ENCODE measurements at regions not wholly inside any gene's neighbourhood (a gene's known extent, or its start where the extent isn't known, plus 50 kb on each side); places are given as distances from the start of the nearest gene placed in this dataset.
"Not testable (repeated sequence)": the region's sequence is repeated elsewhere in the genome, so short reads cannot be mapped to it uniquely, and the experiment has no call there.

DNA sequence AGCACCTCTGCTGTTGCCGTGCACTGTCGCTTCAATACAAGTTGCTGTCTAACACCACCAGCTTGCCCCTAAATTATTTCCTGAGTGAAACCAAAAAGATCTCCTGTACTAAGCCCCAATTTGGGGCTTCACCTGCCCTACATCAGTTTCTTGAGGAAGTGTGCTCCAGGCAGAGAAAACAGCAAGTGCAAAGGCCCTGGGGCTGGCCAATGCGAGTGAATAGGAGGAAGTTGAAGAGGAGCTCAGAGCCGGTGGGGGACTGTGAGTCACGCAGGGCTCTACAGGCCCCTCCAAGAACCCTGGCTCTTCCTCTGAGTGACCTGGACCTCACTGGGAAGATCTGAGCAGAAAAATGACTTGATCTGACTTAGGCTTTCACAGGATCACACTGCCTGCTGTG is 117.2 kb downstream of the IPO8 start:
- FAIRE-seq (no peak), DNase-seq (ENCODE audit: low spot score) (no peak)

GRCh38 chr12:30573145-30573544 is 122.5 kb downstream of the IPO8 start:
- DNase-seq (ENCODE audit: low spot score) (no peak), FAIRE-seq (no peak)

DNA sequence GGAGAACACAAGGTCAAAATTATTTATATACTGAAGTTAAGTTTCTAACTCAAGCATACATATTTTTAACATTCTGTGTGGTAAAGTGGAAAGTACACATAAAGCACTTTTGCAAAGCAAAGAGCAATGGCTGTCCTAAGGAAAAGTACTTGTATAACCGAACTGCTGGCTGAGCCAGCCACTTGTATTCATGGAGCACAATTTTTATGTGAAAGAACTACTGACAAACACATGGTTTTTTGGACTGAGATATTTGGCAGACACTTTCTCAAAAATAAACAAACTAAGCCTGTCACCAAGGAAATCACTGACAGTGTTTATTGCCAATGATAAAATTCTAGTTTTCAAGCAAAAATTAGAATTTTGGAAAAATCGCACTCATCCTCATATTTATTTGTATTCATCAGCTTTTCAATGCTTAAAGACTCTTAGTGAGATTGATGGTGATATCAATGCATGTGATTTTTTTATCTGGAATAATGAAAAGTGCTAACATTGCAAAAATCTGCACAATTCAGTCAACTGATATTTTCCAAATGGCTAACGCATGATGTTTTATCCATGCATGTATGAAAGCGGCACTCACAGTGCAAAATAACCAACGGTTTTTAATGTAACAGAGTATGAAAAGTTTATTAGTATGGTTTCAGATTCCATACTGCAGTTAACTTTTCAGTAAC is 125.3 kb downstream of the IPO8 start:
- FAIRE-seq: no peak
- no peak for DNase-seq (ENCODE audit: low spot score)

- FAIRE-seq (no peak), DNase-seq (ENCODE audit: low spot score) (no peak)
Observed at GRCh38 chr12:30569426-30569825, 126.2 kb downstream of the IPO8 start.

DNA sequence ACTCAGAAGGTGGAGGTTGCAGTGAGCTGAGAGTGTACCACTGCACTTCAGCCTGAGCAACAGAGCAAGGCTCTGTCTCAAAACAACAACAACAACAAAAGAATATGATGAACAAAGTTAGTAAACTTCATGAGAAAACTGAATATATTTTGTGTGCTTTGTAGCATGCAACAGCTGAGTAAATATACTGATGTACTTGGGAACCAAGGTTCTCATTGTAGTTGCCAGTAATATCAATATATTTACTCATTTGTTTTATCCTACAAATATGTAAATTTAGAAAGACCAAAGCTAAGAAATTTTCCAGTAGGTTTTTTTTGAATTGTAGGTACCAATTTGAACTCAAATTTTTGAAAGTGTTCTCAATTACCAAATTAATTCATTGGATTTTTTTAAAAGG is 127.2 kb downstream of the IPO8 start:
- no peak for DNase-seq (ENCODE audit: low spot score)
- FAIRE-seq: no peak

DNA sequence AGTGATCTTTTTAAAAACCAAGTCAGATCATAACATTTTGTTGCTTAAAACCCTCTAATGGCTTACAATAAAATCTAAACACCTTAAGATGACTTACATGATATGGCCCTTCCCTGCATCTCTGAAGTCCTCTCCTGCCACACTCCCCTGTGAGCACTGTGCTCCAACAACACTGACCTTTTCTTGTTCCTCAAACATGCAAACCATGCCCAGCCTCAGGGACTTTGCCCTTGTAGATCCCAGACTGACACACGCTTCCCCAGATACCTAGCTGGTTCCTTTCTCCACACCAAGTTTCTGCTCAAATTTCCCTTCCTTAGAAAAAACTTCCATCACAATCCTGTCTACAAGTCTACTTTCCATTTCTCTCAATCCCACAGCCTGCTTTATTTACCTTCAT is 128.6 kb downstream of the IPO8 start:
- FAIRE-seq (no peak), DNase-seq (ENCODE audit: low spot score) (no peak)

DNA sequence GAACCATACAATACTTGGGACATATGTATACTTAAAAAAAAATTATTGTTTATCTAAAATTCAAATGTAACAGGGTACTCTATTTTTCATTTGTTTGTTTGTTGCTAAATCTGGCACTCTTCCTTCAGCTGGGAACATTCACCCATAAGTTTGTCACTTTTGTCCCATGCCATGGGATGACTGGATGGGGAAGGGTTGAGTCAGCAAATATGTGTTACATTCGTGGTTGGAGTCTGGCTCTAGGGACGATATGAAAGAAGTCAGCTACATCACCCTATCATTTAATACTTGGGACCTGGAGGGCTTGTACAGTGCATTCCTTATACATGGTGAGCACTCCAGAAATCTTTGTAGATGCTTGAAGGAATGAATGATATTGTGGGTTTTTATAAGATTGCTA is 131.3 kb downstream of the IPO8 start:
- FAIRE-seq: no peak
- no peak for DNase-seq (ENCODE audit: low spot score)

GRCh38 chr12:30548203-30548602 is 147.5 kb downstream of the IPO8 start:
- FAIRE-seq: no peak
- DNase-seq (ENCODE audit: low spot score): no peak

DNA sequence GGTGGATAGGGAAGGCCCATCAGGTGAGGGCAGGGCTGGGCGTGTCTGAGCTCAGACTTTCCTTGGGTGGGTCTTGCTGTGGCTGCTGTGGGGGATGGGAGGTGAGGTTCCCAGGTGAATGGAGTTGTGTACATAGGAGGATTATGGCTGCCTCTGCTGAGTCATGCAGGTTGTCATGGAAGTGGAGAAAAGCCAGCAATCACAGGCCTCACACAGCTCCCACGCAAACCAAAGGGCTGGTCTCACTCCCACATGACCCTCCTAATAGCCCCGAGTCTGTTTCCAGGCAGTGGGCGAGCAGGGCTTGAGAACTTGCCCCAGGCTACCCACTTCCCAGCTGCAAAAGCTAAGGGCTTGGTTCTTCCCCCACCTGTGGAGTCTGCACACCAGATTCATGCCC is 149.5 kb downstream of the IPO8 start:
- DNase-seq (ENCODE audit: low spot score) (no peak), FAIRE-seq (no peak)

- not testable (repeated sequence) for FAIRE-seq; DNase-seq (ENCODE audit: low spot score)
Observed at GRCh38 chr12:30544704-30545103, 151.0 kb downstream of the IPO8 start.

- no peak for FAIRE-seq
Observed at GRCh38 chr12:30537228-30537627, 158.4 kb downstream of the IPO8 start.

DNA sequence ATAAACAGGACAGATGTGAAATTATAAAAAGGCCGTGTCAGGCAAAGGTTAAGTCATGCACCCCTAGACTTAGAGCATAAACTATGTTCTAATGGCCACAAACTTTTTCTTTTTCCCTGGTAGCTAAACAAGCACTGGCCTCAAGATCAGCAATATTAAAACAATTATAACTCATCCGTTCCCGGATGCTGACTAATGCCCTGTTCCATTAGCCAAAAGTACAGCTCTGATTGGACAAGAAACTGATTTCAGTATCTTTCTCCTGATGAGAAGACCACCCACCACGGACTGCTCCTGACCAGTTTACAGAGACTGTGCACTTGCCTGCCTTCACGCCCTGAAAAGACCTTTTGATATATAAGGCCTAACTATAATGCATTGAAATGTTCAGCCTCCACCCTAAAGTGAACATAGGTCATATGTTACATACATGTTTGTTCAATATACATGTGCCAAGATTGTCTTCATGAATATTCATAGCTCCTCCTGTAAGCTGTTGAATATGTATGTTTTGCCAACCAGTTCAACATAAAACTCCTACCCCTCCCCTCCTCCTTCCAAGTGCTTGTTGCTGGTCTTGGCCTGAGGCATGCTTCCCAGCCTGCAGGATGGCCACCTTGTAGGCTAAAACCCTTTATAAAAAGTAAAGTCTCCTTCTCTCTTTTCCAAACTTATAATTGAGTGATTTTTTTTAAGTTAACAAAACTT is 162.0 kb downstream of the IPO8 start:
- FAIRE-seq (no peak), DNase-seq (ENCODE audit: low spot score) (no peak)

More at GRCh38 chr12:30537228-30537627, 158.4 kb downstream of the IPO8 start:
- no peak for DNase-seq (ENCODE audit: low spot score)

- FAIRE-seq (no peak), DNase-seq (ENCODE audit: low spot score) (no peak)
Observed at GRCh38 chr12:30531731-30532678, 163.7 kb downstream of the IPO8 start.

DNA sequence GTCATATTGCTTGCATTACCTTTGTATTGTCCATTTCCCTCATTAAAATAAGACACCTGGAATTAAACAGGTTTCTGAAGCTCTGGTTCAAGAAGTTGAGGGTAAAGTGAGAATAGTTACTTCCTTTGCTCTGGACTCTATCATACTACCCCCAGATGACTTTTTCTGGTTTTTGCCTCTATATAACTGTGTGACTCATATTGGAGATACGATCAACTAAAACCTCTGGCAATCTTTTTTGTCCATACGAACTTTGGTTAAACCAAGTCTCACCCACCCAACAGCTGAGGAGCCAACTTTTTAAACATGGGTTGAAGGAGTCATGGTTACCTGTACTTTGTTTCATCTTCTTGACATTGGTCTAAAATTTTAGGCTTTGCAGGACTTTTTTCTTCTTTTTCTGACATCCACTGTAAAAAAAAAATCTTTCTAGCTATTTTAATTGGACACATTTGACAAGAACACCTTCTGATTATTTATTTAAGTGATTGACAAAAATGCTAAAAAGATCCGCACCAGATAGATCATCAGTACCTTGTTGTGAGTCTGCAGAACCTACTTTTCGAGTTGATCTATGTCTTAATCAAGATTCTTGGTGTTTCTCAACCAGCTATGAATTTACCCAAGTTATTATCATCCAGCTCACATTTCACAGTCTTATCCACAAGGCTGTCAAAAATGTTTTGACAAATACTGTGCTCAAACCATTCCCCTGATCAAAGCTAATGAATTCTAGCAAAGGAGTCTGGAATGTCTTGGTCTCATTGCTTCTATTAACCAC is 166.0 kb downstream of the IPO8 start:
- DNase-seq (ENCODE audit: low spot score): no peak
- no peak for FAIRE-seq

DNA sequence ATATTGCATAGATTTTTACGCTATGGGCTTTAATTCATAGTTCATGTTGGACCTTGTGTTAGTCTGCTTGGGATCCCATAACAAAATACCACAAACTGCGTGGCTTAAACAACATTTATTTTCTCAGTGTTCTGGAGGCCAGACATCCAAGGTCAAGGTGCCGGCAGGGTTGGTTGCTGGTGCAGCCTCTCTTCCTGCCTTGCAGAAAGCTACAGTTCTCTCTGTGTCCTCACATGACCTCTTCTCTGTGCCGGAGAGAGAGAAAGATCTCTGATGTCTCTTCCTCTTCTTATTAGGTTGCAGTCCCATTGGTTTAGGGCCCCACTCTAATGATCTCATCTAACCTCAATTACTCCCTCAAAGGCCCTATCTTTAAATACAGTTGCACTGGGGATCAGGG is 170.5 kb downstream of the IPO8 start:
- FAIRE-seq: no peak
- DNase-seq (ENCODE audit: low spot score): no peak

DNA sequence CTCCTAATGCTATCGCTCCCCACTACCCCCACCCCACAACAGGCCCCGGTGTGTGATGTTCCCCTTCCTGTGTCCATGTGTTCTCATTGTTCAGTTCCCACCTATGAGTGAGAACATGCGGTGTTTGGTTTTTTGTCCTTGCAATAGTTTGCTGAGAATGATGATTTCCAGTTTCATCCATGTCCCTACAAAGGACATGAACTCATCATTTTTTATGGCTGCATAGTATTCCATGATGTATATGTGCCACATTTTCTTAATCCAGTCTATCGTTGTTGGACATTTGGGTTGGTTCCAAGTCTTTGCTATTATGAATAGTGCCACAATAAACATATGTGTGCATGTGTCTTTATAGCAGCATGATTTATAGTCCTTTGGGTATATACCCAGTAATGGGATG is 175.4 kb downstream of the IPO8 start:
- DNase-seq (ENCODE audit: low spot score); FAIRE-seq: not testable (repeated sequence)

- FAIRE-seq (peak; percentile 32), DNase-seq (ENCODE audit: low spot score) (no peak)
Observed at GRCh38 chr12:30519535-30519934, 176.1 kb downstream of the IPO8 start.

- no peak for DNase-seq (ENCODE audit: low spot score)
- FAIRE-seq: no peak
Observed at GRCh38 chr12:30517320-30517719, 178.3 kb downstream of the IPO8 start.

DNA sequence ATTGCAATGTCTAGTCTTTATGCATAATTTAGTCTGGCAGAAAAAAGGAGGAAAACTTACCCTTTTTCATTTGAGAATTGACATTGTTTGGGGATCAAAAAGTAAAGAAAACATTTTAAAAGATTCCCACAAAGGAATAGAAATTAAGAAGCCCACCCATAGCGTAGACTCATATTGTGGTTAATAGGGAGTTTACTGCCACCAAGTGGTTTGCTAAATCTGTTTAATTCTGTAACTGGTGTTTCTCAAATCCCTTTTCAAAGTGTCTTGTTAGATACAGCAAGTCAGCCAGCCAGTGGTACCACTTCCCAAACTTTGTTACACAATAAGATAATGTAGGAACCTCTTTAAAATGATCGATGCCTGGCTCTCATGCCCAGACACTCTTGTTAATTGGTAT is 180.3 kb downstream of the IPO8 start:
- FAIRE-seq: no peak
- DNase-seq (ENCODE audit: low spot score): no peak

DNA sequence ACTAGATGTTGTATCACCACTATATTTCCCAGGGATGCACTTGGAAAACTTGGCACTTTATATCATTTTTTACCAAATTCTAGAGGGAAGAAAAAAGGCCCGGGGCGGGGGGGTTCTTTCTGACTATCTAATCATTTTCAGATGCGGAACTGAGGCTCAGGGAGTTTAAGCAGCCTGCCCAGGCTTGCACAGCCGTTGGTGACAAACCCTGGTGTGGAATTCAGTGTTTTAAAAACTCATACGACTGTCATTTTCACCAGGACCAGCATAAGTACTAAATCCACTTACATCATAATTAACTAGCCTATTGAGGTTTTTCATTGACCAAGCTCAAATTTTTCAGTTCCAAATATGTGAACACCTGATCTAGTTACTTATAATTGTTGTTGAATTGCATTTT is 181.0 kb downstream of the IPO8 start:
- no peak for FAIRE-seq
- no peak for DNase-seq (ENCODE audit: low spot score)

Data from urothelium cell line (cell line).